CD4-positive, alpha-beta T cell (primary cell): ENCODE measurements at regions not wholly inside any gene's neighbourhood (a gene's known extent, or its start where the extent isn't known, plus 50 kb on each side); places are given as distances from the start of the nearest gene placed in this dataset.
"Not testable (repeated sequence)": the region's sequence is repeated elsewhere in the genome, so short reads cannot be mapped to it uniquely, and the experiment has no call there.

Source experiments
- ATAC-seq: fragments of 200-7000 bp; cut with Tn5 transposase; one replicate; pipeline ENCODE4 v1.10.0; 2022; ENCODE audit warnings: mild to moderate bottlenecking; ENCODE audit not compliant: poor library complexity
- CTCF ChIA-PET: fragments of 350-600 bp; sonication (Branson Sonifier 250); formaldehyde crosslinking; loops from one replicate; lab custom pipeline; 2021; ENCODE audit warnings: antibody characterized with exemption, inconsistent platforms; lab: Charles Lee
- POLR2A ChIA-PET: fragments of 350-600 bp; sonication (Branson Sonifier 250); formaldehyde crosslinking; loops from one replicate; lab custom pipeline; 2021; ENCODE audit warnings: antibody characterized with exemption, inconsistent platforms; lab: Charles Lee
- DNase-seq, 14 experiments: peaks; one replicate each; pipeline ENCODE4 v3.0.0-alpha.2; 2013 to 2020; ENCODE audit warnings: mixed read lengths in 2 of 14
- H3K27ac ChIP-seq, 2 donors: one replicate each; pipeline versions ENCODE4 v1.5.1 to v1.7.0; 2013; ENCODE audit warnings: low read length in 2 of 2, low read depth in 1 of 2, mild to moderate bottlenecking in 1 of 2
- H3K27me3 ChIP-seq, 2 experiments: 1 replicate in 1 of 2; 2 replicates in 1 of 2; pipeline versions ENCODE4 v1.6.1 to v1.7.0; 2013; ENCODE audit warnings: low read length in 2 of 2, control low read depth in 1 of 2, mild to moderate bottlenecking in 1 of 2, moderate library complexity in 1 of 2; ENCODE audit not compliant: insufficient read depth in 2 of 2, control insufficient read depth in 1 of 2
- H3K36me3 ChIP-seq: one replicate; pipeline ENCODE4 v1.6.1; 2013; ENCODE audit warnings: low read length, control low read depth; ENCODE audit not compliant: insufficient read depth
- H3K4me1 ChIP-seq: one replicate; pipeline ENCODE4 v1.6.1; 2013; ENCODE audit warnings: low read length, control low read depth; ENCODE audit not compliant: insufficient read depth
- H3K4me3 ChIP-seq: one replicate; pipeline ENCODE4 v1.5.1; 2013; ENCODE audit warnings: mild to moderate bottlenecking, low read length, moderate library complexity
- H3K9me3 ChIP-seq, 2 experiments: 1 replicate in 1 of 2; 2 replicates in 1 of 2; pipeline versions ENCODE4 v1.6.1 to v1.7.0; 2013; ENCODE audit warnings: low read length in 2 of 2, mild to moderate bottlenecking in 2 of 2, control low read depth in 1 of 2, moderate library complexity in 1 of 2; ENCODE audit not compliant: control insufficient read depth in 1 of 2, insufficient read depth in 1 of 2
- H3K27ac Mint-ChIP-seq: one replicate; pipeline ENCODE4 v1.8.0; 2020; ENCODE audit warnings: mixed read lengths
- H3K27me3 Mint-ChIP-seq: one replicate; pipeline ENCODE4 v1.8.0; 2021; ENCODE audit warnings: mixed read lengths
- H3K36me3 Mint-ChIP-seq: one replicate; pipeline ENCODE4 v1.8.0; 2021; ENCODE audit warnings: low read depth, mixed read lengths
- H3K4me1 Mint-ChIP-seq: one replicate; pipeline ENCODE4 v1.8.0; 2021; ENCODE audit warnings: low read depth, mixed read lengths
- H3K4me3 Mint-ChIP-seq: one replicate; pipeline ENCODE4 v1.8.0; 2020; ENCODE audit warnings: mild to moderate bottlenecking, mixed read lengths
- H3K9me3 Mint-ChIP-seq: one replicate; pipeline ENCODE4 v1.8.0; 2020; ENCODE audit warnings: mixed read lengths
- intact Hi-C, 2 experiments: fragments of 100-400 bp; cut with DNase I in 1 of 2; cut with micrococcal nuclease in 1 of 2; formaldehyde crosslinking; loops; one replicate each; pipeline versions ENCODE4 v1.15.1 to v1.9.0; 2023 to 2025; cut with DNase I, micrococcal nuclease

GRCh38 chr12:8399496-8400034, 56.2 kb upstream of the CLEC6A start:
- H3K9me3 Mint-ChIP-seq, H3K4me1 ChIP-seq, H3K27ac ChIP-seq, H3K4me3 Mint-ChIP-seq, H3K27ac Mint-ChIP-seq, DNase-seq, POLR2A ChIA-PET, H3K4me1 Mint-ChIP-seq, H3K9me3 ChIP-seq, H3K4me3 ChIP-seq, H3K27me3 ChIP-seq, ATAC-seq, H3K36me3 Mint-ChIP-seq, CTCF ChIA-PET, H3K36me3 ChIP-seq: not testable (repeated sequence)
- peaks cover 22% of the 10 kb centered on the region for H3K27me3 Mint-ChIP-seq
- intact Hi-C loops, result loop anchor here in 1 of 2 experiments (10.0 kb wide), 1 partner anchor 295 kb away; no protein-coding TSS in a partner anchor

DNA sequence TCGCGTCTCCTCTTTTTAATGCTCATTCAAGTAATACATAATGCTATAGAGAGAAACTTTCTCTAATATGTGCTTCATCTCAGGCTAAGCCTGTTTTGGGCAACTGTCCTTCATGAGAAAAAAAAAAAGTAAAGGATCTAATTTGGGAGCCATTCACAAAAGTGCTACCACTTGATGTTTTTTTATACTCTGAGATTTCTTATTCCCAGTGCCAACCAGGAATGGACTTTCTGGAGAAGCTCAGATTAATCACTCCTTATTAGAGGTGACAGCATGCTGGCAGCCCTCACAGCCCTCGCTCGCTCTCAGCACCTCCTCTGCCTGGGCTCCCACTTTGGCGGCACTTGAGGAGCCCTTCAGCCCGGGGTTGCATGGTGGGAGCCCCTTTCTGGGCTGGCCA, 51.9 kb upstream of the CLEC6A start:
- H3K36me3 ChIP-seq, intact Hi-C loops, H3K27ac Mint-ChIP-seq, H3K4me3 Mint-ChIP-seq, DNase-seq, H3K4me1 ChIP-seq, H3K4me1 Mint-ChIP-seq, H3K27ac ChIP-seq, H3K27me3 ChIP-seq, POLR2A ChIA-PET, CTCF ChIA-PET, H3K9me3 ChIP-seq, H3K4me3 ChIP-seq, H3K9me3 Mint-ChIP-seq, H3K36me3 Mint-ChIP-seq, ATAC-seq, H3K27me3 Mint-ChIP-seq: not testable (repeated sequence)

DNA sequence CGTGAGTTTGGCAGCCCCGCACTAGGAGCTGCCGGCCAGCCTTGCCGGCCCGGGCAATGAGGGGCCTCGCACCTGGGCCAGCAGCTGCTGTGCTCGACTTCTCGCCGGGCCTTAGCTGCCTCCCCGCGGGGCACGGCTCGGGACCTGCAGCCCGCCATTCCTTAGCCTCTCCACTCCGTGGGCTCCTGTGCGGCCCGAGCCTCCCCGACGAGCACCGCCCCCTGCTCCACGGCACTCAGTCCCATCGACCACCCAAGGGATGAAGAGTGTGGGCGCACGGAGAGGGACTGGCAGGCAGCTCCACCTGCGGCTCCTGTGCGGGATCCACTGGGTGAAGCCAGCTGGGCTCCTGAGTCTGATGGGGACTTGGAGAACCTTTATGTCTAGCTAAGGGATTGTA, 51.4 kb upstream of the CLEC6A start:
- DNase-seq, H3K4me3 Mint-ChIP-seq, H3K4me1 Mint-ChIP-seq, H3K27me3 ChIP-seq, H3K9me3 Mint-ChIP-seq, H3K27me3 Mint-ChIP-seq, POLR2A ChIA-PET, H3K4me1 ChIP-seq, H3K36me3 Mint-ChIP-seq, H3K36me3 ChIP-seq, ATAC-seq, H3K4me3 ChIP-seq, intact Hi-C loops, H3K27ac Mint-ChIP-seq, CTCF ChIA-PET, H3K27ac ChIP-seq, H3K9me3 ChIP-seq: not testable (repeated sequence)
